Stromal cell of bone marrow (primary cell): ENCODE measurements at regions not wholly inside any gene's neighbourhood (a gene's known extent, or its start where the extent isn't known, plus 50 kb on each side); places are given as distances from the start of the nearest gene placed in this dataset.

Experiments used
- DNase-seq: peaks from one replicate; pipeline ENCODE4 v3.0.0-alpha.2; 2012; ENCODE audit warnings: low read depth

GRCh38 chrX:42619068-42619467 is 158.9 kb downstream of the PPP1R2C start:
- no peak for DNase-seq

- no peak for DNase-seq
Measured at GRCh38 chrX:42616981-42617380, 161.0 kb downstream of the PPP1R2C start.

DNA sequence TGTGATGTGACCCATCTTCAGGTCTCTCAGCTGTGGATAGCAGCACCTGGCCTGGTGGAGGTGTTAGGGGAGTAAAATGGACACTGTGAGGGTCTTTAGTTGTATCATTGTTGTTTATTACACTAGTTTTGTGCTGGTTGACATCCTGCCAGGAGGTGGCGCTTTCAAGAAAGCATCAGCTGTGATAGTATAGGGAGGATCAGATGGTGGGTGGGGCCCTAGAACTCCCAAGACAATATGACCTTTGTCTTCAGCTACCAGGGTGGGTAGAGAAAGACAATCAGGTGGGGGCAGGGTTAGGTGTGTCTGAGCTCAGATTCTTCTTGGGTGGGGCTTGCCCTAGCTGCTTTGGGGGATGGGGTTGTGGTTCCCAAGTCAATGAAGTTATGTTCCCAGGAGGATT is 162.8 kb downstream of the PPP1R2C start:
- DNase-seq, result no peak

DNA sequence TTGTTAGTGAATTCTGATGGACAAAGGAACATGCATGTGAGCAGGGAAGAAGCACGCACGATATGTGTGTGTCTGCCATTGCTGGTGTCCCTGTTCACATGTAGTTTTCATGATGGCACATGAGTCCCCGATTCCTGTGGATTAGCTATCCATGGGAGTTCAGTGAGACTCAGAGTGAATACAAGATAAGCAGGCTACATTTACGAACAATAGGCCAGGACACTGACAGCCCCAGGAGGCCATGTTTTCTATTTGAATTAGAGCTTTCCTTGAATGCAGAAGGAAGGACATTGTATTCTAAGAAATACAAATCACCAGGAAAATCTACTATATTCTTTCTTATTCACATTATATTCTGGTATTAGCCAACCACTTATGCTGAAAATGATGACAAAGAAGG is 171.4 kb downstream of the PPP1R2C start:
- DNase-seq, result no peak

- no peak for DNase-seq
Measured at GRCh38 chrX:42604302-42604701, 173.7 kb downstream of the PPP1R2C start.

DNA sequence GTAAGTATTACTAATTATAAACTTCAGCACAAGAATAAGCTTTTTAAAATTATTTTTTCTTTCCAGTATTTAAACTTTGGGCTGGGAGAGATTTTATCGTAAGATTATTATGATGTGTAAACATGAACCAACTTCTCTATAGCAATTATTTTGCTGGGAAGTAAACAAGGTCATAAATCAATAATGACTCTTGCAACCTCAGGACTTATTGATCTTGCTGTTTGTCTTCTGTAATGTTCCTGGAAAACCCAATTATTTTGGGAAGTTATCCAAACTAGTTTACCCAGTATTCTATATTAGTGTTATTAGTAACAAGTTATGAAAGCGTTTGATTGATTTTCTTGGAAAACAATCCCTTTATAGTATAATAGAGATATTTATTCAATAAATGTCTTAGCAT is 174.9 kb downstream of the PPP1R2C start:
- DNase-seq, result no peak

DNA sequence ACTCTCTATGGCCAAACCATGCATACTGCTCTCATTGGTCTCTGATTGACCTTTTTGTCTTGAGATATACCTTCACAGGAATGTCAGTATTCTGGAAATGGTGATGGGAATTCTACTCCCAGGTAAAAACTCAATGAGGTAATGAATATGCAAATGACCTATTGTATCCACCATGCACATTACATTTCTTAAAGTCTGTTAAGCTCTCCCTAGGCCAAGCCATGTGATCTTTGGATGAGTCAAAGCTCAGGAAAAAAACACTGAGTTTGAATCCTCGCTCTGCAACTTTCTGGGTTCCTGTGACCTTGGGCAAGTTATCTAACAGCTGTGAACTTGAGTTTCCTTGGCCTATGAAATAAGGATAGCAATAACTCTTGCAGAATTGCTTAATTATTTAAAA is 175.4 kb downstream of the PPP1R2C start:
- no peak for DNase-seq

- no peak for DNase-seq
Measured at GRCh38 chrX:42602136-42602535, 175.8 kb downstream of the PPP1R2C start.

- no peak for DNase-seq
Measured at GRCh38 chrX:42597481-42597880, 180.5 kb downstream of the PPP1R2C start.

- DNase-seq, result no peak
Measured at GRCh38 chrX:42585842-42586621, 191.9 kb downstream of the PPP1R2C start.

- DNase-seq, result no peak
Measured at GRCh38 chrX:42577936-42578470, 200.0 kb downstream of the PPP1R2C start.

DNA sequence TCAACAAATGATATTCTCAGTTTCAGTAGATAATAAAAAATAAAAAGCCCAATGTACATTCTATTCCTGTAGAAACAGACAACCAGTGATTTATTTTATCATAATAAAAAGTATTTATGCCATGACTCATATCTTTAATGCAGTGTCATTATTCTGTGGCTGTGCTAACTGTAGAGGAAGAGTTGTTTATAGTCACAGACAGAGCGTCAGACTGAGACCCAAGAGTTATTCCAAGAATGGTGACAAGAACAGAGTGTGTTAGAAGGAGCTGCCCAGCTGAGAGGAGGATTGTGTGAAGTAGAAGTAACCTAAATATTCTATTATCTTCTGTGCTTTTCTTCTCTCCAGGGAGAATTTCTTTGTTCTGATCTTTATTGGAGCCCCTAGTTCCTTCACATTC is 210.7 kb downstream of the PPP1R2C start:
- DNase-seq, result peak; percentile 1

DNA sequence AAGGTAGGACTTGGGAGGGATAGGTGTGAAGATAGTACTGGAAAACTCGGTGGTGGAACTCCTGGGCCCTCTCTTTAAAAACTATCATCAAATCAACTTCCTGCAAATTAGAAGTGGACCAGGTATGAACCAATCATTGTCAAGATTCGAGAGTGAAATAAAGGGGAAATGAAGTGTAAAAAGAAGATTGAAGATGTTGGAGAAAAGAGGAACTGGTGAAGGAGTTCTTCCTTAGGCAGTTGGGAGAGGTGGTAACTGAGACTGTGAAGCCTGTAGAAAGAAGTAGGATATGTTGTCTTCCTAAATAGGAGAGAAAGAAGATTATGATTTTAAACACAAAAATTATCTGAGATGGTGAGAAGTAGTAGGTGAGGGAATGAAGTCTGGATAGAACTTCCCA is 212.2 kb downstream of the PPP1R2C start:
- DNase-seq, result no peak

GRCh38 chrX:42546800-42547199 is 231.2 kb downstream of the PPP1R2C start:
- no peak for DNase-seq

- no peak for DNase-seq
Measured at GRCh38 chrX:42544883-42545282, 233.1 kb downstream of the PPP1R2C start.

DNA sequence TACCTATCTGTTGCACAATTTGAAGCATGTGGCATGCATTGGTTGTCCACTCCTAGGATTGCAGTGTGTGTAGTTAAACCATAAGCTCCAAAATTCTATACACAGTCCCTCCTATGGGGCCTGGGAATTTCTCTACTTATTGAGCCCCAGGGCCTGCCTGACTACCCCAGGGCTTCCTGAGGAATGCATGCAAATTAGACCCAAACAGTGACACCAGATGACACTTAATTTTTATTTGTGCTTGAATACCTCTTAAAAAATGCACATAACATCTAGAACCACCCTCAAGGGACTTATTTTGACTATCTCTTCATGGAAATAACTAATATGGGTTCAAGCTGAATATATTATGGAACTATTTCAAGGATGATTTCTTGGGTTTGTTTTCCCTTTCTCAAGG is 236.4 kb downstream of the PPP1R2C start:
- no peak for DNase-seq

GRCh38 chrX:42540146-42540545 is 237.8 kb downstream of the PPP1R2C start:
- no peak for DNase-seq

- no peak for DNase-seq
Measured at GRCh38 chrX:42538405-42538804, 239.6 kb downstream of the PPP1R2C start.

DNA sequence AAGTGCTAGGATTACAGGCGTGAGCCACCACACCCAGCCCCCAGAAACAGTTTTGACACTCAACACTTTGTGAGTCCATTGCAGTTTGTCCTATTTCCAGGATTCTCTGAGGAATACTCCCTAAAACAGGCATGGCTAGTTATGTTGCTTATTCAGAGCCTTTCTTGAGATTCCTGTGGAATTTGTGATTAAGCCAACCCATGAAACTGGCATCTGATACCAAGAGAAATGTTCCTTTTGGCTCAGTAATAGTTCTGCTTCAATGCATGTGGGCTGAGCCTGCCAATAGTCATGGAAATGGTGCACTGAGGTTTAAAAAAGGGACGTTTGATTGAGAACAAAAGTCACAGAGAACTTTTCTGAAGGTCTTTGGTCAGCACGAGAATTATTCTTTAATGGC is 241.7 kb downstream of the PPP1R2C start:
- DNase-seq, result no peak

GRCh38 chrX:42535233-42535632 is 242.7 kb downstream of the PPP1R2C start:
- DNase-seq, result no peak

DNA sequence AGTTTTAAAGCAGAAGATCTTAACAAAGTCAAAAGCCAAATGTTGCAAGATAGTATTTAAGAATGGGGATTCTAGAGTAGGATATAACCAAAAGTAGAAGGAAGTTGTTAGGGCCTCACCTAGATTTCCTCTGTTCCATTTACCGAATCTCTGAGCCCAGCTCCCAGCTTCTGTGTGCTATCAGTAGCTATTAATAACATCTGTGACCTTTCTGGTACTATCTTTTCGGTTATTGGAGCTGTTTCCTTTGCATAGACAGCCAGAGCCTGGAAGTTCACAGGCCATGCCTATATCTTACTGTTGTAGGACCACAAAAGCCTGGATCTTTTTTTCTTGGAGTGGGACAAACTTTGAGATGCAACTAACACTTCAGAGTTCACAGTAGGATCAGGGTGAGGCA is 244.2 kb downstream of the PPP1R2C start:
- DNase-seq, result no peak

DNA sequence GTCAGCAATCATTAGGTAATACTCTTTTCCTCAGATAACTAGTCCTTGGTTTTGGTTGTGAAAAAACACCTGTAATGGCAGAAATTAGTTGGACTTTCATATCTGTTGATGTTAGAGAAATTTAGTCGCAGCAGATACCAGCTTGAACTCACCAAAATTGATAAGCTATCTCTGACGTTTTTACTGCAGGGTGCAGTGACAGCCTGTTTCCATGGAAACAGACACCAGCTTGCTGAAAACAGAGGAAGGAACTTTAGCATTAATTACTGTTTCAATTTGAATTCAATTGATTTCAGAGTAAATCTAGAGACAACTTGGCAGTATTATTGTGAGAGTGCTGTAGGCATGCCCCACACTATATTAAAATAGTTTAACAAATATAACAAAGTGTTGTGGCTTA is 246.5 kb downstream of the PPP1R2C start:
- no peak for DNase-seq

DNA sequence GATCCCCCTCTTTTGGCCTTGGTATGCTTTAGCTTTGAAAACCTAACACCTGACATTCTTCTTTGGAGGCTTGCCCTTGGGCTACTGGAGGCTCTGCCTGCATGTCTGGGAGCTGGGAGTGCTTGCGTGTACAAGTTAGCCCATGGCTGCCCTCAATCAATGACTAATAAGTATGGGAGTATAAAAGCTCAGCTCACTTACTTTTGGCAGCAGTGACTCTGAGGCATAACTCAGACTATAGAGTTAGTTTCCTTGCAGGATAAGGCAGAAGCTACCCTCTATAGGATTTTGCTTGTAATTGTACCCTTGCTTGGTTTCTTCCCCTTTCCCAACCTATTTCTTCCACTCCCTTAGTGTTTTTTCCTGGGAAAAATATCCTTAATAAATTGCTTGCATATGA is 247.9 kb downstream of the PPP1R2C start:
- DNase-seq, result peak; percentile 49

GRCh38 chrX:42524379-42524778 is 253.6 kb downstream of the PPP1R2C start:
- no peak for DNase-seq
